ENCODE measurements at regions not wholly inside any gene's neighbourhood (a gene's known extent, or its start where the extent isn't known, plus 50 kb on each side); places are given as distances from the start of the nearest gene placed in this dataset.

GRCh38 chr4:104899863-104900262 lies 246.8 kb upstream of the TET2 start:
- TF ChIP-seq POLR2A (IDR thresholded peaks at IDR 0.05; ENCODE audit: low read depth) (no peak), POLR2AphosphoS5 (IDR thresholded peaks at IDR 0.05) (no peak), CTCF (IDR thresholded peaks at IDR 0.05) (no peak)

All from esophagus muscularis mucosa (tissue), 3 donors.